Body of pancreas (tissue), 4 donors: ENCODE measurements at regions not wholly inside any gene's neighbourhood (a gene's known extent, or its start where the extent isn't known, plus 50 kb on each side); places are given as distances from the start of the nearest gene placed in this dataset.

Source experiments
- CTCF ChIP-seq, 7 experiments: fragments of 450-650 bp in 4 of 7; fragments of 200-600 bp in 3 of 7; sonication (generic) in 3 of 7; IDR thresholded peaks; one replicate each; pipeline ENCODE4 v1.5.1; 2016 to 2019; ENCODE audit warnings: antibody characterized with exemption in 7 of 7
- POLR2A ChIP-seq, 3 donors: fragments of 450-650 bp; IDR thresholded peaks; one replicate each; pipeline ENCODE4 v1.6.1; 2016; ENCODE audit warnings: antibody characterized with exemption in 3 of 3, mild to moderate bottlenecking in 2 of 3

GRCh38 chr22:49021926-49022815, 805.5 kb downstream of the BRD1 start:
- TF ChIP-seq CTCF (IDR thresholded peaks at IDR 0.05) (no peak), POLR2A (IDR thresholded peaks at IDR 0.05) (no peak)
